Myocyte (in vitro differentiated cells): ENCODE measurements at regions not wholly inside any gene's neighbourhood (a gene's known extent, or its start where the extent isn't known, plus 50 kb on each side); places are given as distances from the start of the nearest gene placed in this dataset.

Experiments
- DNase-seq: peaks from one replicate; pipeline ENCODE4 v3.0.0-alpha.2; 2012; ENCODE audit warnings: low read depth

GRCh38 chr2:237024255-237024654, 61.4 kb upstream of the COPS8 start:
- no peak for DNase-seq

- peak; percentile 43 for DNase-seq
Measured at GRCh38 chr2:237025090-237025865, 60.4 kb upstream of the COPS8 start.

GRCh38 chr2:237026981-237027711, 58.5 kb upstream of the COPS8 start:
- peak; percentile 67 for DNase-seq

GRCh38 chr2:237027712-237028029, 58.0 kb upstream of the COPS8 start:
- no peak for DNase-seq

DNA sequence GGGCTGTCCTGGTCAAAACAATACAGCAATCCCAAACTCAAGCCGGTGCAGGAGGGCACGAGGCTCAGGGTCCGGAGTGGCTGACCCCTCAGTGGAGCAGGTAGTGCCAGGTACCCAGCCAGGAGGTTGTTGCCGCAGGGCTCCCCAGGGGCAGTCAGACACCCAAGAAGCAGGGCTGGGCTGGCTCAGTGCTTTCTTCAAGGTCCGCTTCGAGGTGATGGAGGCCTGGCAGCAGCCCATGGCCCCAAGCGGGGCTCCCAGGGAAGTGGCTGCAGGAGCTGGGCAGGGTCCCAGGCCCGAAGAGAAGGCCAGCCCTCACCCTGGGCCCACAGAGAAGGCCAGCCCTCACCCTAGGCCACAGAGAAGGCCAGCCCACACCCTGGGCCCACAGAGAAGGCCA, 55.3 kb upstream of the COPS8 start:
- DNase-seq = no peak

DNA sequence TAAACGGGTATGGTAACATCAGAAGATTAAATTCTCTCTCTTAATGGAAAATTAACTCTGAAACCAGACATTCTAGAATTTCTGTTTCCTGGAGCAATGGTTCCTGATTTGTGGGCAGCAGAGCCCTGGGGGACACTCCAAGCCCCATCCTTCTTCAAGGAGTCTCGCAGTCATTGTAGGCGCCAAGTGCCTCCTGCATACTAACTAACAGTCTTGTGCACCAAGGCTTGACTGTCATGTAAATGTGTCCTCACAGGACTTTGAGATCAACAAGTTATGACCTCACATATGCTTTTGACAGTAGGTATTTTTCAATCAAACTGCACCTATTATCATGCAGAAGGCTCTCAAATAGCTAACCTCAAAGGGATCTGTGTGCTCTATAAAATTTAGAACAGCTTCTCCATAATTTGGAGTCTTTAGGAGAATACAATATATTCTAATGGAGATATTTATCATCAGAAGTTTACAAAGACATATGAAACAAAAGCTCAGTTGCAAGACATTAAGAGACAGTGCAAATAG, 52.1 kb upstream of the COPS8 start:
- DNase-seq = no peak

- no peak for DNase-seq
Measured at GRCh38 chr2:237035781-237036475, 49.8 kb upstream of the COPS8 start.
